Activated T-cell treated with anti-CD3 and anti-CD28 coated beads, Interleukin-2, amount 50 U/mL, for 1 hour (primary cell): ENCODE measurements at regions not wholly inside any gene's neighbourhood (a gene's known extent, or its start where the extent isn't known, plus 50 kb on each side); places are given as distances from the start of the nearest gene placed in this dataset.

Experiments used
- DNase-seq: peaks from one replicate; pipeline ENCODE4 v3.0.0-alpha.2; 2020

GRCh38 chr14:53793790-53794505 is 162.7 kb downstream of the BMP4 start:
- DNase-seq, result no peak

DNA sequence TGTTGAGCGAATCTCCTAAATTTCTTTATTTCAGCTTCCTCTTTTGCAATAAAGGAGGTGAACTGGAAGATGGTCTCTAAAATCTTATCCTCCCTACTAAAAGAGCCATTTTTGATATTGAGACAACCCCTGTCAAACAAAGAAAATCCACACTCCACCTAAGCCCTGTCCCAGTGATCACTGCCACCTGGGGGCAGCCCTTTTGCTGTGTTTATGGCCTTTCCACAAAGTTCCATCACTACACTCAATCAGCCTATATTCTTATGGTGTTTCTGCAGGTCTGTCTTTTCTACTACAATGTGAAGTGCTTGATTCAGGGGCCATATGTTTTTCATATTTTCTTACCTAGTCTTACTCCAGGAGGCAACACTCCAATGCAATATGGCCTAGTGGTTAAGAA is 163.7 kb downstream of the BMP4 start:
- no peak for DNase-seq

GRCh38 chr14:53790731-53791500 is 165.7 kb downstream of the BMP4 start:
- DNase-seq, result no peak

DNA sequence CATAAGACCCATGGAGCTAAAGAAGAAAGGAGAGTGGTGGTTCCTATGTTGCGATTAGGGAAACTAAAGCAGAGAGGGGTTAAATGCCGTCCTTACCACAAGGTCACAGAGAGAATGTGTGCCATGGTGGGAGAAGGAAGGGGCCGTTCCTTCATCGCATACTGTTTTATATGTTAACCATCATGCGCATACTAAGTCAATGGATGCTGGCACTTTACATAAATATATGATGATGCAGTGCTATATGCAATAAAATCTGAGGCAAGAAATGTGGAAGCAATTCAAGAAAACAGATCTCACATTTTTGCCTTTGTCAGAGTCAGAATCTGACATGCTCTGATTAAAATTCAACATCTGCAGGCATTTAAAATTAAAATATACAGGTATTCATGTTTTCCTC is 168.1 kb downstream of the BMP4 start:
- no peak for DNase-seq

- DNase-seq, result no peak
Measured at GRCh38 chr14:53786045-53786444, 170.6 kb downstream of the BMP4 start.

DNA sequence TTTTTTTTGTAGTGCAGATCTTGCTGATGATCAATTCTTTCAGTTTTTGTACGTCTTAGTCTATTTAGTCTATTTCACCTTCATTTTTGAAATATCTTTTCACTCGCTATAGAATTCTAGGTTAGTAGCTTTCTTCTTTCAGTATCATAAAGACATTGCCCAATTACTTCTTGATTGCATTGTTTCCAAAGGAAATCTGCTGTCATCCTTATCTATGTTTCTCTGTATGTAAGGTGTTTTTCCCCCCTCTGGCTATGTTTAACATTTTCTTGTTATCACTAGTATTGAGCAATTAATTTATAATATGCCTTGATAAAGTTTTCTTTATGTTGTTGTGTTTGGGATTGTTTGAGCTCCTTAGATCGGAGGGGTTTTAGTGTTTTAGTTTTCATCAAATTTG is 171.9 kb downstream of the BMP4 start:
- DNase-seq, result no peak

- no peak for DNase-seq
Measured at GRCh38 chr14:53783256-53783655, 173.4 kb downstream of the BMP4 start.

GRCh38 chr14:53780051-53780555 is 176.5 kb downstream of the BMP4 start:
- DNase-seq, result no peak

DNA sequence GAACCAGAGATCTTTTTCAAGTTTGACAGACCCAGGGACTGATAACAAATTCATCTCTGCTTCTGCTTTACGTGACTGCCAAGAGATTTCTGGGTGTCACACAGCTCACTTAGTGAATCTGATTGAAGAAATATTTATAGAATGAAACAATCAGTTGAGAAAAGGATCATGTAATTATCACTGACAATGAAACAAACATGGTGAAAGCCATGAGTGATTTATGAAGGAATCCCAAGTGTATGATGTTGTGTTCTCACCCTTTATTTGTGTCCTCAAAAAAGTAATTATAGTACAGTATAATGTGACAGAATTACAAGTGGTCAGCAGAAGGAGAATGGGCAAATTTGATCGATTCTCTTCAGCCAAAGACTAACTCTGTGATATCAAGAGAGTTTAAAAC is 177.3 kb downstream of the BMP4 start:
- DNase-seq, result no peak

- DNase-seq, result no peak
Measured at GRCh38 chr14:53778263-53778662, 178.4 kb downstream of the BMP4 start.

DNA sequence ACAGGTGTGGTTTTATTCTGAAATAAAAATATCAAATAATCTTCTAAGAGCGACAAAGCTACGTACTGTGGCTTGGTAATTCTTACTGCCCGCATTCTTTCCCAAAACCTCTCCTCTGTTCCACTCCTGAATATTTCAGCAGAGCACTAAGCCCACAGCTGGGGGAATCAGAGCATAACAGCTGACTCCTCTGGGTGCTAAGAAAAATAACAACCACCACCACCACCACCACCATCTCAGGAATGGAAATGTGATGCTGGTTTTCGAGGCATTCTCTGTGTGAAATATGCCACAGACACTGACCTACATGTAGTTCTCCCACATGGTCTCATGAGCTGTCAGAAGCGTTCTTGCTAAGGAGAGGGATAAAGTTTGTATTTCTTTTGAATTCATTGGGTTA is 183.7 kb downstream of the BMP4 start:
- DNase-seq, result no peak

DNA sequence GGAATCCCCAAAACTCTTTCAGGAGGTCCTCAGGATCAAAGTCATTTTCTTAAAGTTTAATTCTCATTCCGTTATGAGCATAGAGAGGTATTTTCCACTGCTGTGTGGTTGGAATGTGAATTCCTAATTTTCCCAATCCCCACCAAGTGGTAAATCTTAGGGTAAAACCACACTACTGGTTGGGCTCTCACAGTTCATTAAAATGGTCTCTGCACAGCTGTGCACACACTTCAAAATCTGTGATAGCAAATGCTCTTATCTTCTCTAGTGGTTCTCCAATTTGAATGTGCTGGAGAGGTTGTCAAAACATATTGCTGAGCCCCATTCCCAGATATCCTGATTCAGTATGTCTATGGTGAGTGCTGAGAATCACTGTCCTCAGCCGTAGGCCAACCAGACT is 189.1 kb downstream of the BMP4 start:
- no peak for DNase-seq

GRCh38 chr14:53766601-53767000 is 190.0 kb downstream of the BMP4 start:
- DNase-seq, result no peak

GRCh38 chr14:53766106-53766505 is 190.5 kb downstream of the BMP4 start:
- DNase-seq, result no peak

- no peak for DNase-seq
Measured at GRCh38 chr14:53764846-53765245, 191.8 kb downstream of the BMP4 start.

DNA sequence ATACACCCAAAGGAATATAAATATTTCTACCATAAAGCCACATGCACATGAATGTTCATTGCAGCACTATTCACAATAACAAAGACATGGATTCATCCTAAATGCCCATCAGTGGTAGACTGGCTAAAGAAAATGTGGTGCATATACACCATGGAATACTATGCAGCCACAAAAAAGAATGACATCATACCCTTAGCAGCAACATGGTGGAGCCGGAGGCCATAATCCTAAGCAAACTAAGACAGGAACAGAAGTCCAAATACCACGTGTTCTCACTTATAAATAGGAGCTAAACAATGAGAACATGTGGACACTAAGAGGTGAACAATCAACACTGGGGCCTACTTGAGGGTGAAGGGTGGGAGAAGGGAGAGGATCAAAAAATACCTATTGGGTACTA is 198.5 kb downstream of the BMP4 start:
- DNase-seq, result no peak

GRCh38 chr14:53757732-53758131 is 198.9 kb downstream of the BMP4 start:
- no peak for DNase-seq

DNA sequence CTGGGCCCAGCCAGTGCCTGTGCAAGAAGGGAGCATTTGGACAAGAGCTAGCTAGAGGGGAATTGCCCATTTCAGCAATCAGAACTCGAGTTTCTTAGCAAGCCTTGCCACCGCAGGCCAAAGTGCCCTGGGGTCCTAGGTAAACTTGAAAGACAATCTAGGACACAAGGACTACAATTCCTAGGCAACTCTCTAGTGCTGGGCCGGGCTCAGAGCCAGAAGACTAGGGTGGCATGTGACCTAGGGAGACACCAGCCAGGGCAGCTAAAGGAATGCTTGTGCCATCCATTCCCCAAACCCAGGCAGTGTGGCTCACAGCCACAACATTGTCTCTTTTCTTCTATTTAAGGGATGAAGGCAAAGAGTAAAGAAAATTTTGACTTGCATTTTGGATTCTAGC is 205.0 kb downstream of the BMP4 start:
- no peak for DNase-seq

DNA sequence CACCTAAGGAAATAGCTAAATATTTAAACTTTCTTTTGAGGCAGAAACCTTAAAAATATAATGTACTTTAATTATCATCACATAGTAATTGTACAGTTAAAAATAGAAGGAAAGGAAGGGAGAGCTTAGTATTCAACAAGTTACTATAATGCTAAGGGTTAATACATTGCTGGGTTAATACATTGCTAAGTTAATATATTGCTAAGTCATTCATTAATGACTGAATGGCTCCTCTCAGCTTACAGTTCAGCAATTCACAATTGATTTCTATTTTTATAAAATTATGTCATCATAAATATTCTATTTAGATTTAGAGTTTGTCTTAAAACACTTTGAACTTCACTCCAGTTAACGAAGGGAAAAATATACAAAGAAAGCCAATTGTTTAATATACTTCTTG is 207.9 kb downstream of the BMP4 start:
- no peak for DNase-seq

- no peak for DNase-seq
Measured at GRCh38 chr14:53744857-53745256, 211.8 kb downstream of the BMP4 start.

- no peak for DNase-seq
Measured at GRCh38 chr14:53743371-53743770, 213.3 kb downstream of the BMP4 start.

DNA sequence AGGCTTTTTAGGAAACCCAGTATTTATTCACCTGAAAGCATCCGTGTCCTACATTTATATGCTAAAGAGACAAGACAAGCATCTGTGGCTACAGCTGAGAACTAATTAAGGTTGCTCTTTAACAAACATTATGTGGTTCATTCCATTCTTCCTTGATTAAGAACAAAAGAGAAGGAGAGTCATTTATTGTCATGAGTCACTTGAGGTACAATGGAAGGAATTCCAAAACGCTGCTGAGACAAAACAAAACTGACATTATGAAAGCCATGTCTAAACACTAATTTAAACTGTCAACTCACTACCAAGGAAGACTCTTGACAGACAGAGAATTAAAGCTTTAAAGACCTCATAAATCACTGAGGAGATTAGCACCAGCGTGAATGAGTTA is 214.4 kb downstream of the BMP4 start:
- no peak for DNase-seq

DNA sequence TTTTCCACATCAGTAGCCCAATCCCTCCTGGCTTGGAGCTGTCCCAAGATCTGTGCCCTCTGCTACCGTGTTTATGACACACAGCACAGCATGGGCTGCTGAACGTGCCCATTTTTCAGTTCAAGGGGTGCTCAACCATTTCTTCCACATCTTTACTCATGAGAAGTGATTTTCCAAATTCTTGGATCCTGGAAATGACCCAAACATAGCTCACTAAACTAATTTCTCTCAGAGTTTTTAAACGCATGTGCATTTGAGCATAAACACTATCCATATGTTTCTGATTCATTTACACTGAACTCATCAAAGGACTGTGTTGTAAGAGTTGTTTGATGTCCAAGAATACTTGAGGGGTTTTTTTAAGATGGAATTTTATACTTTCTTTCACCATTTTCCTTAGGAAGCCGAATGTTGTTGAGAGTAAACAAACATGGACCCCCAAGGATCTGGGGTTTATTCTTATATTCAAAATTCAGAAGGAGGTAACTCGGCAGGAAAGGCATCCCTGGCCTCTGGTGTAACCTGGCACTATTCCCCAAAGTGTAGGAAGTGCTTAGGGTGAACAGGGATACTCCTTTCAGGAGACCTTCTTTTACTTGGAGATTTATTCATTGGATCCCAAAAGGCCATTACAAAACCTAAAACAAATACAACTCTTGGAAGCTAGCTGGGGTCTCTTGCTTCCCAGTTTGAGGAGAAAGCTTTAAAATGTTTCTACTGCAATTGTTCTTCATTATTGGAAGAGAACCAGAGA is 215.0 kb downstream of the BMP4 start:
- DNase-seq, result no peak

GRCh38 chr14:53740570-53740969 is 216.1 kb downstream of the BMP4 start:
- DNase-seq, result no peak
